Stimulated activated CD8-positive, alpha-beta memory T cell treated with anti-CD3 and anti-CD28 coated beads, Interleukin-12 subunit alpha, Interleukin-12 subunit beta, amount 100 ng/mL, for 24 hours (primary cell): ENCODE measurements at regions not wholly inside any gene's neighbourhood (a gene's known extent, or its start where the extent isn't known, plus 50 kb on each side); places are given as distances from the start of the nearest gene placed in this dataset.

Experiments used
- DNase-seq: peaks from one replicate; pipeline ENCODE4 v3.0.0-alpha.2; 2020; ENCODE audit errors: extremely low read depth

DNA sequence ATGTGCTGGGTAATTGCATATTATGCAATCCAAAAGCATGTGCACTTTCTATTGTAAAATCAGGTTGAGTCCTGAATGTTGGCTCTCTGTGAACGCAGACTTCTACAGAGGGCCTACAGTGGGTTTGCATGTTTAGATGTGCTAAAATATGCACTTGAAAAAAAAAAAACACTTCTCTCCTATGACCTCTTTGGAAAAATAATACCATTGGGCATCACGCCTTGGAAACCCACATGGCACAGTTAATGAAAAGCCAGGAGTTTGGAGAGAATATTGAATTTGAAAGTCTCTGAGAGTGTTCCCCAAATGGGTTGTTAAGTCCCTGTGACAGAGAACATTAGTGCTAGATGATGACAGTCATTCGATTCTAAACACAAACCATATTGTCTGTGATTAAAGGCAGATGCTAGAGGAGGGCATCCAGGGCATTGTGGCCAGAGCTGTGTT lies 710.4 kb upstream of the PIK3C3 start:
- no peak for DNase-seq

DNA sequence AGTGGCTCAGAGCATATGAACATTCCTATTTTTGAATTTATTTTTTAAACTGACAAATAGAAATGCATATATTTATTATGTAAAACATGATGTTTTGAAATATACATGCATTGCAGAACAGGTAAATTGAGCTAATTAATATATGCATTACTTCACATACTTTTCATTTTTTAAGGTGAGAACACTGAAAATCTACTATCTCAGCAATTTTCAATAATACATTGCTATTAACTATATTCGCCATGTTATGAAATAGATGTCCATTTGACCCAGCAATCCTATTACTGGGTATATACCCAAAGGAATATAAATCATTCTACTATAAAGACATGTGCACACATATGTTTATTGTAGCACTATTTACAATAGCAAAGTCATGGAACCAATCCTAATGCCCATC lies 717.7 kb upstream of the PIK3C3 start:
- no peak for DNase-seq

DNA sequence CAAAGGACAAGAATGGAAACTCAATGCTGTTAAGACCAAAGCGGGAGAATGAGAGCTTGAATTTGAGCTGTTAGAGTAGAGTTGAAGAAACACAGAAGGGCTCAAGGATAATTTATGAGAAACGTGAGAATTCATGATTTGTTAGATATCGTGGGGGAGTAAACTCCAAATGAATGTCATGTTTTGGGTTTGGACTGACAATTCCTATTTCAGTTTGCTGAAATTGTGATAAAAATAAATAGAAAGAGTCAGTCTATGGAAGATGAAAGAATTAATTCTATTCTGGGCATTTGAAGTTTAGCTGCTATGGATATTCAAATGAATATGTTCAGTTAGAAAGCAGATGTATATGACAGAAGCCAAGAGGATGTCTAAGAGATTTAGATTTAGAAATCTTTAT lies 723.4 kb upstream of the PIK3C3 start:
- DNase-seq, result no peak

- no peak for DNase-seq
Measured at GRCh38 chr18:41227993-41228392, 727.0 kb upstream of the PIK3C3 start.

DNA sequence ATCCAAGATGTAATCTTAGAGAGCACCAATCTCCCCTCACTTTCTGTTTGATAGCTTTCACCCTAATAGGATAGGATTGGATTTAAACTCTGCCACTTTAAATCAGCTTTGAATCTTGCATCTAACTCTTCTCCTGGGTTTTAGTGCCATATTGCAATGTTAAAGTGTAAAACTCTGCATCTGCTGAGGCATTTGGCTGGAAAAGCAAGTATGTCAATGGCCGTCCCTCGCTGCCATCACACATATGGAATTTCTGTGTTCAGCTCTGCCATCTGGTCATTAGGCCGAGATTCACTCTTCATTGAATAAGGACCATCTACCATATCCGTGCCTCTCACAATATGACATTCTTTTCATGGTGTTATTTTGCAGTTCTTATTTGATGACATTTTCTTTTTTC lies 728.1 kb upstream of the PIK3C3 start:
- DNase-seq, result no peak

- no peak for DNase-seq
Measured at GRCh38 chr18:41226186-41226585, 728.8 kb upstream of the PIK3C3 start.

GRCh38 chr18:41216341-41217003 lies 738.6 kb upstream of the PIK3C3 start:
- no peak for DNase-seq

DNA sequence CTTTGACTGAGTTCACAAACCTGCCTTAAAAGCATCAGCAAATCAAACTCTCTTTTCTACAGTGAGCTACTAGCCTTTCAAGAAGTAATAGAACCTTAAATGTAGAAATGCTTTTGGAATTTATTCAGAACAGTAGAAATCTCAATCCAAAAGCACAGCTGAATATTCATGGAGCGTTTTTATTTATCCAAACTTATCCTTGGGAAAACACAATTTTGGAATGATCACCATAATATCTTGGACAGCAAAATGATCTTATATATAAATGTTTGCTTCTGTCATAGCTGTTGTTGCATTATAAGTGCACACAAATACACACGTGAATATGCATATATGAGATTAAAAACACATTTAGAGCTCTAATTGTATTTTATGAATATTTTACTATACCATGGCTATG lies 747.3 kb upstream of the PIK3C3 start:
- no peak for DNase-seq

- DNase-seq, result no peak
Measured at GRCh38 chr18:41206341-41206830, 748.6 kb upstream of the PIK3C3 start.

- no peak for DNase-seq
Measured at GRCh38 chr18:41199212-41199611, 755.8 kb upstream of the PIK3C3 start.

GRCh38 chr18:41197967-41198366 lies 757.1 kb upstream of the PIK3C3 start:
- DNase-seq, result no peak

DNA sequence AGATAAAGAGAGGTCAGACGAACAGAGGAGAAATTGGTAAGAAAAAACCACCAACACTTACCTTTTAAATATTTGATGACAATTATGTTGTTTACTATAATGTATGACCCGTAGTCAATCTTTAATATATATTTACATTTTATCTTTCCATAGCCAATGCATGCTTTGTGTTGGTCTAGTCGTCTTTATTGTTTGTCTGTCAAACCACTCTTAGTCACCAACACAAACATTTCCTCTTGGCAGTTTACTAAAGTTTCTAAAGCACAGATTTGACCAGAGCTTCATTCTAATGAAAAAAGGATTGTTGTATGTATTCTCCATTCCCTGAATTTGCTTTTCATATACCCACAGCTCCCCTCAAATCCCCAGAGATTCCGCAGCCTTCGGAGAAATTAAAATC lies 784.7 kb upstream of the PIK3C3 start:
- DNase-seq, result no peak

- DNase-seq, result no peak
Measured at GRCh38 chr18:41165625-41166024, 789.4 kb upstream of the PIK3C3 start.

DNA sequence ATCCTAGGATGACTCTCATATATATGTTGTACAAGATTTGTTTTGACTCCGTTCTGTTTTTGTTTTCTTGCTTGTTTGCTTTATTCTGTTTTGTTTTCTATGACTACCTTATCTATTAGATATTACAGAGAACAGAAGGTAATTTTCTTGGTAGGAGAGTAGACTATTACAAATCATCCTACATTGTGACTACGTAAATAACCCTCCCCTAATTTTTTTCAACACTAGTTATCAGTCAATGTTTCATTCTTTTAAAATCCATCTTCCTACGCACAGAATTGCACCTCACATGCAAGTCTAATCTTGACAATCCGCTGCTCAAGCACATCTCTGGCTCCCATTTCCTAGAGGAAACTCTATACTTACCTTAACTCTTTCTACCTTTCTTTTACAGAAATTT lies 792.3 kb upstream of the PIK3C3 start:
- DNase-seq, result no peak

DNA sequence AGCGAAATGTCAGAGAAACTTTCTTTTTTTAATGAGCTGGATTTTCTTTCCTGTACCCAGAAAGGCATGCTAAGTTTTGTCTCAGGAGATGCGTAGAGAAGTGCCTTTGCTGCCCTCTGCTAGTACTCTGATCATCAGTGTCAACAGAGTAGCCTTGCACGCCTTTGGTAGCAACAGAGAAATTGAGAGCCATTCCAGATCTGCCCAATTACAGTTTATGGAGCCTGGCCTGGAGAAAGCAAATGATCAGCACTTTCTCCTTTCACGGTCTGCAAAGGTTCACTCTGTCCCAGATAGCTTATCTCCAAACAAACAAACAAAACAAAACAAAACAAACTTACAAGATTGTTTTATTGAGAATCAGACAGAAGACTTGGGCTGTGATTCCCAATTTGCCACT lies 792.8 kb upstream of the PIK3C3 start:
- DNase-seq, result no peak

GRCh38 chr18:41155910-41156851 lies 798.9 kb upstream of the PIK3C3 start:
- no peak for DNase-seq

DNA sequence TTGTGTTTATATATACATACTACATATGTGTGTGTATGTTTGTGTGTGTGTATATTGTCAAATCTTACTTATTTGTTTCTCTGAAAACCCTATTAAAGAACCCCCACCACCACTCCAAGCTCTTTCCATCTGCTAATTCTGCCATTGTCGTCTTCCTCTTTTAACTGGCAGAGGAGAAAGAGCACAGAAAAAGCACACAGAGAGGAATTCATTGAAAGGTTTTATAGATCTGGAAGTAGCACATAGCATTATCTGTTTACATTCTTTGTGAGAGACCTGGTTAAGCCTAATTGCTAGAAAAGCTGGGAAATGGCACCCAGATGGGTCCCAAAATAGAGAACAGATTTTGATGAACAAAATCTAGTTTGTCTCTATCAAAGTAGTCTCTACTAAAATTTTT lies 800.0 kb upstream of the PIK3C3 start:
- DNase-seq, result no peak

DNA sequence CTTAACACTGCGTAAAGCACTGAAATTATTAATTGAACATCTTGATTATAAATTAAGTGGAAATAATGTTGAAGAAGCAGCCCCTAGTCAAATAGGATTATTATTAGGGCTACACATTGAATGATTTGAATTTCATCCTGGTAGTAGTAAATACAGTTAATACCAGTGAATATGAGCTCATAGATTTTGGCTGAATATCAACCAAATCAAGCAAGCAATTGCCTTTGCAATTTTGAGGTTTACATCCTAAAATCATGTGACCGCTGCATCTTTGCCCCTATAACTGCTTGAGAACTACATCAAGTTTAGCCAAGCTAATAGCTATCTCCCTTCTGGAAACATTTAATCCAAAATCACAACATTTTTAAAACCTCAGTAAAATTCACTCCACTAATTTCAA lies 801.2 kb upstream of the PIK3C3 start:
- no peak for DNase-seq

GRCh38 chr18:41150316-41150715 lies 804.7 kb upstream of the PIK3C3 start:
- DNase-seq, result no peak

- DNase-seq, result no peak
Measured at GRCh38 chr18:41146301-41146700, 808.7 kb upstream of the PIK3C3 start.

DNA sequence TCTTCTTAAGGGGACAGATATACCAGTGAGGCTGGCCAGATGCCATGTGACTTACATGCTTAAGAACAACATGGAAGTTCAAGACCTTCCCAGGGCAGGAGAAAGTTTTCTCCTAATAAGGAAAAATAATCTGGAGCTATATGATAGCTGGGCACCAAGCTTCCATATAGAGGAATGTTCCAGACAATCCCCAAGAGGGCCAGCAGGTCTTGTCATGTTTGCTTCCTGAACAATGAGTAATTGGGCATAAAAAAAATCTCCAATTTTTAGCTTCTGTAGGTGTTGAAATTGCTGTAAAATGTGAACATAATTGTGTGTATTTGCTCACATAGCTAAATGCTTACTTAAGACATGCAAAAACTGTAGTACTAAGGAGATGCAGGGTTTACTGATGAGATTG lies 809.5 kb upstream of the PIK3C3 start:
- no peak for DNase-seq

DNA sequence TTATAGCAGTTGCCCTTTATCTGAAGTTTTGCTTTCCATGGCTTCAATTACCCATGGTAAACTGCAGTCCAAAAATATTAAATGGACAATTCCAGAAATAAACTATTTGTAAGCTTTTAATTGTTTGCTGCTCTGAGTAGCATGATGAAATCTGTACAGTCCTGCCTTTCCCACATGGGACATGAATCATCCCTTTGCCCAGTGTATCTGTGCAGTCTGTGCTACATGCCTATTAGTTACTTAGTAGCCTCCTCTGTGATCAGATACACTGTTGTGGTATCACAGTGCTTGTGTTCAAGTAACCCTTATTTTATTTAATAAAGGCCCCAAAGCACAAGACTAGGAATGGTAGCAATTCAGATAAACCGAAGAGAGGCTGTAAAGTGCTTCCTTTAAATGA lies 810.6 kb upstream of the PIK3C3 start:
- no peak for DNase-seq

- no peak for DNase-seq
Measured at GRCh38 chr18:41140506-41140905, 814.5 kb upstream of the PIK3C3 start.
